DND-41 (cell line): ENCODE measurements at regions not wholly inside any gene's neighbourhood (a gene's known extent, or its start where the extent isn't known, plus 50 kb on each side); places are given as distances from the start of the nearest gene placed in this dataset.

Experiments
- ATAC-seq: fragments of 200-7000 bp; cut with Tn5 transposase; 3 replicates; pipeline ENCODE4 v1.9.1; 2021; ENCODE audit warnings: low read depth; ENCODE audit not compliant: insufficient read depth
- DNase-seq: peaks from one replicate; pipeline ENCODE4 v3.0.0-alpha.2; 2020
- H2AFZ ChIP-seq: 2 replicates; pipeline ENCODE4 v1.6.0; 2012; ENCODE audit warnings: low read depth, low read length
- H3K27ac ChIP-seq: 2 replicates; pipeline ENCODE4 v1.5.1; 2012; ENCODE audit warnings: low read length, inconsistent platforms
- H3K27me3 ChIP-seq: fragments of 200-600 bp; sonication (generic); 2 replicates; pipeline ENCODE4 v1.6.0; 2012; ENCODE audit warnings: low read length, mild to moderate bottlenecking, inconsistent platforms; ENCODE audit not compliant: insufficient read depth, poor library complexity
- H3K36me3 ChIP-seq: 2 replicates; pipeline ENCODE4 v1.5.1; 2012; ENCODE audit warnings: low read length, inconsistent platforms; ENCODE audit not compliant: insufficient read depth
- H3K4me1 ChIP-seq: 2 replicates; pipeline ENCODE4 v1.5.1; 2012; ENCODE audit warnings: mild to moderate bottlenecking, low read length; ENCODE audit not compliant: insufficient read depth
- H3K4me2 ChIP-seq: 2 replicates; pipeline ENCODE4 v1.6.0; 2012; ENCODE audit warnings: mild to moderate bottlenecking, moderate library complexity, low read length, inconsistent platforms; ENCODE audit not compliant: insufficient read depth
- H3K4me3 ChIP-seq, 2 experiments: fragments of 200-600 bp in 1 of 2; shearing (Covaris generic) in 1 of 2; 2 replicates each; pipeline ENCODE4 v1.5.1; 2012 to 2016; ENCODE audit warnings: inconsistent platforms in 2 of 2, low read length in 2 of 2, mild to moderate bottlenecking in 2 of 2, low read depth in 1 of 2, moderate library complexity in 1 of 2
- H3K79me2 ChIP-seq: 2 replicates; pipeline ENCODE4 v1.6.0; 2012; ENCODE audit warnings: low read length, inconsistent platforms; ENCODE audit not compliant: insufficient read depth
- H3K9ac ChIP-seq: 2 replicates; pipeline ENCODE4 v1.6.0; 2012; ENCODE audit warnings: low read depth, mild to moderate bottlenecking, inconsistent platforms, low read length, moderate library complexity
- H3K9me3 ChIP-seq: 2 replicates; pipeline ENCODE4 v1.5.1; 2012; ENCODE audit warnings: low read length, moderate library complexity, mild to moderate bottlenecking, inconsistent platforms; ENCODE audit not compliant: insufficient read depth, severe bottlenecking
- H4K20me1 ChIP-seq: 2 replicates; pipeline ENCODE4 v1.6.0; 2012; ENCODE audit warnings: low read length; ENCODE audit not compliant: insufficient read depth
- EZH2 ChIP-seq: IDR thresholded peaks from 3 replicates; pipeline ENCODE4 v1.6.1; 2012; ENCODE audit warnings: borderline replicate concordance, low read depth, mild to moderate bottlenecking, moderate library complexity, low read length, inconsistent platforms; ENCODE audit not compliant: severe bottlenecking
- TF ChIP-seq, protein P1 (sequence below): IDR thresholded peaks from 2 replicates; pipeline ENCODE4 v1.5.1; 2012; ENCODE audit warnings: borderline replicate concordance, low read length, moderate library complexity, mild to moderate bottlenecking; ENCODE audit not compliant: poor library complexity, severe bottlenecking; ENCODE audit errors: extremely low read depth

DNA sequence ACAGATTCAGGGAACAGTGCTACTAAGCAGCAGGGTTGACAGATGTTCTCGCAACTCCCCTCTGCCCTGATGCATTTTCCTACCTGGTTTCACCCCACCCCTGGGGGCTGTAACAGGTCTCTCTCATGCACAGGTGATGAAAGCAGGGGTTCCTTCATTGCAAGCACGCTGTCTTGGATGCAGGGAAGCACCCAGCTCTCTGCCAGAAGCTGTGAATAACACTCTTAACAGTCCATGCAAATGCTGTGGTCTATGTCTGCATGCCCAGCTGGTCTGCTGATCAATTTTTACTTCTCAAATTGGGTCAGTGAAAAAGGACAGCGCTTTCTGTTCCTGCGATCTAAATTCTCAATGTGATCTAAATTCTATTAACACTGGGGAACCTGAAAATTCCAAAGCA lies 246.3 kb upstream of the TSHZ3 start:
- H2AFZ ChIP-seq = no peak overlapping the region
- no peaks in the 10 kb centered on the region for H3K4me1 ChIP-seq
- no peak overlapping the region for H3K4me2 ChIP-seq
- no peaks in the 10 kb centered on the region for H4K20me1 ChIP-seq
- no peaks in the 10 kb centered on the region for H3K36me3 ChIP-seq
- H3K4me3 ChIP-seq = no peak overlapping the region
- no peaks in the 10 kb centered on the region for H3K79me2 ChIP-seq
- H3K9me3 ChIP-seq = no peaks in the 10 kb centered on the region
- H3K27ac ChIP-seq = no peak overlapping the region
- DNase-seq = no peak
- TF ChIP-seq, protein P1, sequence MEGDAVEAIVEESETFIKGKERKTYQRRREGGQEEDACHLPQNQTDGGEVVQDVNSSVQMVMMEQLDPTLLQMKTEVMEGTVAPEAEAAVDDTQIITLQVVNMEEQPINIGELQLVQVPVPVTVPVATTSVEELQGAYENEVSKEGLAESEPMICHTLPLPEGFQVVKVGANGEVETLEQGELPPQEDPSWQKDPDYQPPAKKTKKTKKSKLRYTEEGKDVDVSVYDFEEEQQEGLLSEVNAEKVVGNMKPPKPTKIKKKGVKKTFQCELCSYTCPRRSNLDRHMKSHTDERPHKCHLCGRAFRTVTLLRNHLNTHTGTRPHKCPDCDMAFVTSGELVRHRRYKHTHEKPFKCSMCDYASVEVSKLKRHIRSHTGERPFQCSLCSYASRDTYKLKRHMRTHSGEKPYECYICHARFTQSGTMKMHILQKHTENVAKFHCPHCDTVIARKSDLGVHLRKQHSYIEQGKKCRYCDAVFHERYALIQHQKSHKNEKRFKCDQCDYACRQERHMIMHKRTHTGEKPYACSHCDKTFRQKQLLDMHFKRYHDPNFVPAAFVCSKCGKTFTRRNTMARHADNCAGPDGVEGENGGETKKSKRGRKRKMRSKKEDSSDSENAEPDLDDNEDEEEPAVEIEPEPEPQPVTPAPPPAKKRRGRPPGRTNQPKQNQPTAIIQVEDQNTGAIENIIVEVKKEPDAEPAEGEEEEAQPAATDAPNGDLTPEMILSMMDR = no peak
- TF ChIP-seq EZH2 = no peak
- no peak overlapping the region for H3K9ac ChIP-seq
- peaks cover 4% of the 10 kb centered on the region for H3K27me3 ChIP-seq
- no peak for ATAC-seq

DNA sequence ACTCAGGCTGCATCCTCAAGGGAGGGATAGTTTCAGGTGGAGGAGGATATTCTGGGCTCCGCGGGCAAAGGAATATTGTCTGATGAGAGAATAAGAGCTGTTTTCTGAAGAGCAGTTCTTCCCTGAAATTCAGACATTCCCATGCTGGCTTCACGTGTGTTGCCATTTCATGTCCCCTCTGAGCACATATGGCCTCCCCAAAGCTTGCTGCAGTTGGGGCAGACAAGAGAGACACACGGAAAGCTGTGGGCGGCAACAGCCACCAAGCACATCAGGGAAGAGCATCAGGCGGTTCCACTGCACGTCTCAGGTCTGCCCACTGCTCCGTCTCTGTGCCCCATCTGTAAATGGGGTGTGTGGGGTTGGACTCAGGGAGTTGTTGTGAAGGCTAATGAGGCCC lies 247.5 kb upstream of the TSHZ3 start:
- H3K4me1 ChIP-seq = no peaks in the 10 kb centered on the region
- TF ChIP-seq, protein P1 = no peak
- no peak for TF ChIP-seq EZH2
- H3K79me2 ChIP-seq = no peaks in the 10 kb centered on the region
- H4K20me1 ChIP-seq = no peaks in the 10 kb centered on the region
- DNase-seq (no peak), ATAC-seq (no peak)
- peaks cover 4% of the 10 kb centered on the region for H3K27me3 ChIP-seq
- no peaks in the 10 kb centered on the region for H3K9me3 ChIP-seq
- no peak overlapping the region for H3K27ac ChIP-seq
- H3K36me3 ChIP-seq = no peaks in the 10 kb centered on the region
- no peak overlapping the region for H3K9ac ChIP-seq
- H2AFZ ChIP-seq = no peak overlapping the region
- no peak overlapping the region for H3K4me2 ChIP-seq
- H3K4me3 ChIP-seq = no peak overlapping the region

DNA sequence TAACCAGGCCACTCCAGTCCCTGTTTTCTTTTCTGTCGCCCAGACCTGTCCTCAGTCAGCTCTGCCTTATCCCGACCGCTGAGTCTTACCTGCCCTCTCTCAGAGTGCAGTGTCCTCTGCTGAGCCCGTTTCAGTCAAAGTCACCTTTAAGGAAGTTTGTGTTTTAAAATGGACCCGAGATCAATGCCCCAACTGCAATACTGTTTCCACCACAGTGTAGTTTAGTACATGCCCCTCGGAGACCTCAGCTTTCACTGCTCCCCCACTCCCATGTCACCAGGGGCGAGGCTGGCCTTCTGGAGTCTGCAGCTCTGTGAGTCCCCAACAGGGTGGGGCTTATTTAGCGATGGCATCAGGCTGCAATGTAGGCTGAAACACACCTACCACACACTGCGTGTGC lies 248.4 kb upstream of the TSHZ3 start:
- Histone ChIP-seq H3K27ac (no peak overlapping the region), H3K9me3 (no peaks in the 10 kb centered on the region)
- DNase-seq = no peak

More for the DNA sequence above, 248.4 kb upstream of the TSHZ3 start:
- peaks cover 4% of the 10 kb centered on the region for H3K27me3 ChIP-seq
- H3K79me2 ChIP-seq = no peaks in the 10 kb centered on the region
- ATAC-seq = no peak
- no peak overlapping the region for H3K4me3 ChIP-seq
- H3K4me2 ChIP-seq = no peak overlapping the region
- H2AFZ ChIP-seq = no peak overlapping the region
- no peaks in the 10 kb centered on the region for H4K20me1 ChIP-seq
- no peak overlapping the region for H3K9ac ChIP-seq
- TF ChIP-seq, protein P1 = no peak
- TF ChIP-seq EZH2 = no peak
- no peaks in the 10 kb centered on the region for H3K4me1 ChIP-seq
- H3K36me3 ChIP-seq = no peaks in the 10 kb centered on the region
